GM12873 (cell line): ENCODE measurements at regions not wholly inside any gene's neighbourhood (a gene's known extent, or its start where the extent isn't known, plus 50 kb on each side); places are given as distances from the start of the nearest gene placed in this dataset.

Experiments used
- TF ChIP-seq, protein P1 (sequence below): IDR thresholded peaks from 2 replicates; pipeline ENCODE4 v1.5.1; 2012; ENCODE audit warnings: low read depth, mild to moderate bottlenecking, moderate library complexity, low read length, control low read depth; ENCODE audit not compliant: insufficient read depth; ENCODE audit errors: missing control alignments

DNA sequence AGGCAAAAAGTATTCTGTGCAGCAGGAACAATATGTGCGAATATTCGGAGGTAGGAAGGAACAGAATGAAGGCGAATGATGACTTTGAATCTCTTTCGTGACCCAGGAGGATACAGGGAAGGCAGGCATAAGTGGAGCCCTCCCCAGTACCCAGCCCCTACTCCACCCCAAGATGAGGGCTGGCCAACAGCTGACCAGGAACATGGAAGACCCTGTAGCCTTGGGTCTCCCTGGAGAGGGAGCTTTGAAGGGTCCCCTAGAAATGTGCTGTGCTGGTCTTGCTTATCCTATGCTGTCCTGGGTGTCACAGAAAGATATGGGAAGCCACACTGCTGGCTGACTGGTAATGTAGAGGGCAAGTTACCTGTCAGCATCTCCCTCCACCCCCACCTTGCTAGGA, 113.7 kb upstream of the NCAM1 start:
- TF ChIP-seq, protein P1, sequence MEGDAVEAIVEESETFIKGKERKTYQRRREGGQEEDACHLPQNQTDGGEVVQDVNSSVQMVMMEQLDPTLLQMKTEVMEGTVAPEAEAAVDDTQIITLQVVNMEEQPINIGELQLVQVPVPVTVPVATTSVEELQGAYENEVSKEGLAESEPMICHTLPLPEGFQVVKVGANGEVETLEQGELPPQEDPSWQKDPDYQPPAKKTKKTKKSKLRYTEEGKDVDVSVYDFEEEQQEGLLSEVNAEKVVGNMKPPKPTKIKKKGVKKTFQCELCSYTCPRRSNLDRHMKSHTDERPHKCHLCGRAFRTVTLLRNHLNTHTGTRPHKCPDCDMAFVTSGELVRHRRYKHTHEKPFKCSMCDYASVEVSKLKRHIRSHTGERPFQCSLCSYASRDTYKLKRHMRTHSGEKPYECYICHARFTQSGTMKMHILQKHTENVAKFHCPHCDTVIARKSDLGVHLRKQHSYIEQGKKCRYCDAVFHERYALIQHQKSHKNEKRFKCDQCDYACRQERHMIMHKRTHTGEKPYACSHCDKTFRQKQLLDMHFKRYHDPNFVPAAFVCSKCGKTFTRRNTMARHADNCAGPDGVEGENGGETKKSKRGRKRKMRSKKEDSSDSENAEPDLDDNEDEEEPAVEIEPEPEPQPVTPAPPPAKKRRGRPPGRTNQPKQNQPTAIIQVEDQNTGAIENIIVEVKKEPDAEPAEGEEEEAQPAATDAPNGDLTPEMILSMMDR = no peak

DNA sequence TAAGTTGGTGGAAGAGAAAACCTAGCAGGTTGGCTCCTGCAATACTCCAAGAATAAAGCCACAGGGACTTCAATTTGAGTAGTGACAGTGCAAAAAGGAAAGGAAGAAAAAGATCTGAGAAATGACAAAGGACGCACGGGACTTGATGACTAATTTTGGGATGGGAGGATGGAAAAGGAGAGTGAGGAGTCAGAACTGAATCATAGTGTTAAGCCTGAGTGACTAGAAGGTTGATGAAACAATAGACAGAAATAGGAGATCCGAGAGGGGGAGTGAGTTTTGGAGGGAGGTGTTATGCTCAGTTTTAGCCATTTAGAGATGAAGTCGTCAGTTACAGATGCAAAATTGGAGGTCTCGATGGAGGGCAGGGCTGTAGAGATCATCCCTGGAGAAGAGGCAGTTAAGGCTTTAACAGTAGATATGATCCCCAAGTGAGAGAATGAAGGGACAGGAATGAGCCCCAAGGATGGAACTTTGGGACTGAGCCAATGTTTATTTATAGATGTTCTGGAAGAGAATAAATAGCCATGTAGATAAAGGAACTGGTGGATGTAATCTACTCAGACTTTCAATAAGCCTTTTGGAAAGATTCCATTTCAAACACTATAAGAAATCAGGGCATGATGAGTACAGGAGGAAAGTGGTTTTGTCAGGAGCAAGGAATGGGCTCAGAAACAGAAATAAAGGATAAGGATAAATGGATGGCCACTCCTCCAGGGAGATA, 108.9 kb upstream of the NCAM1 start:
- TF ChIP-seq, protein P1 = no peak

DNA sequence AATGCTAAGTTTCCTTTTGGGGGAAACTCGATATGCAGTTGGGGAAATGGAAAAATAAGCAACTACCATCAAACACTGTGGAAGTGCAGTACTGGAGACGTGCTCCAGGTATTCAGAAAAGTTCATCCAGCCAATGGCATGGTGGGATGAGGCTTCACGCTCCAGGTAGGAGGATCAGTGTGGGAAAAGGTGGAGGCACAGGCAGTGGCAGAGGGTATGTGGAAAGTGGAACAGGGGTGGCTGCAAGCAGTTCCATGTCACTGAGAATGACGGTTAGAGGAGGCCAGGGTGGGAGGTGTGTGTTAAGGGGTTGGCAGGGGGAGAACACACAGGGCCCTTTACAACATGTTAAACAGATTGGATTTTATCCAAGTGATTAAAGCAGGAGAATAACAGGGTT, 105.1 kb upstream of the NCAM1 start:
- TF ChIP-seq, protein P1 = no peak

DNA sequence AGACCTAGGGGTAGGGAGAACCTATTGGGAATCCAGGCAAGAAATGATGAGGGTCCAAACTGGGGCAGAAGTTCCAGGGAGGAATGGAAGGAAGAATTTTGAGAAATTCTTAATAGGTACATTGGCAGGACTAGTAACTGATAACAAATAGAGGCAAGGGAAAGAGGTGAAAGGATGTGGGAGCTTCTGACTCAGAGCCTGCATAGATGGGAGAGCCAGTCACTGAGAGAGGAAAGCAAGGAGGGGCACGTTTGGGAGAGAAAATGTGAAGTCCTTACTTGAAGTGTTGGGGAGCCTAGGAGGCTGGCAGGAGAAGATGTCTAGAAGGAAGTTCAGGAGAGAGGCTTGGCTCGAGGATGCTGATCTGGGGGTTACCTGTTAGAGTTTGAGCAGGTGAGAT, 104.6 kb upstream of the NCAM1 start:
- TF ChIP-seq, protein P1 = no peak

DNA sequence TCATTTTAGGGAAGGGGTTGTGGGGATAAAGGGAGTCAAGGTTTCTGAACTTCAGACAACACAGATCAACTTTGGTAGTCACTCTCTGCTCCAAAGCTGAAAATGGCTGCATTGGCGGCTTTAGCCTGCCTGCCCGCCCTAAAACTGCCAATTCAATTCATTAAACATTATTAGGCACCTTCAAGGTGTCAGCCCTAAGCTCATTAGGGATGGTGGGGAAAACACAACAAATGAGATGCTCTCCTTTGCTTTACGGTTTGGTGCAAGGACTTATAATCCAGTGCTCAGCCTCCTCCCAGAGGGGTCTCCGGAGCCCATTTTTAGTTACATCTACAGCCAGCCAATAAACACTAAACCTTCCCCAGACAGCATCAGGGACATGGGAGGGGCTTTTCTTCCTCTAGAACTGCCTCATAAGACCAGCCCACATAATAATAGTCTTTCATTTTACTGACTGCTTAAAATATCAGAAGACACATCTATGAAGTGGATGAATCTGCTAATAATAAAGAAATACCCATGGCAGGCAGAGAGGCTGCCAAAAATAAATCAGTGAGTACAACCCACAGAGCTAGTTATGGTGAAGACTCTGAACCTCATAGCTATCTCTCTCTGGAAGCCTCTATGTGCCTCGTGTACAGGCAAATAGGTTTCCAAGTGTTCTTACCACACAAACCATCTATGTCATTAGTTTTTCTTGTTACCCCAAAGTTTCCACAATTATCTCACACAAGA, 102.8 kb upstream of the NCAM1 start:
- TF ChIP-seq, protein P1 = no peak

DNA sequence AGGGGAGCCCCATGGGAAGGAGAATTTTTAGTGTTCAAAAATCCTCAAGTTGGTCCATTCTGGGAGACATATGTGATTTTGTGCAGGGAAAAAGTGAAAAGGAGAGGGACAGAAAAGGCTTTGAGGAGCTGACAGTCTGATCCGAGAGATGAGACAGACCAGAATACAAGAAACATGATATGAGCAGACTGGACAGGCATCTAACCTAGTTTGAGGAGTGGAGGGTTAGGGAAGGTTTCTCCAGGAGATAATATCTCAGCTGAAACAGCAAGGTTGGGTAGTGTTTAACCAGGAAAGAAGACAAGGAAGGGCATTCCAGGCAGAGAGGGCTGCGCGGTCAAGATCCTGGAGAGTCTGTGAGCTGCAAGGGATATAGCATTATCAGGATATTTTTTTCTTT, 101.4 kb upstream of the NCAM1 start:
- TF ChIP-seq, protein P1 = no peak

DNA sequence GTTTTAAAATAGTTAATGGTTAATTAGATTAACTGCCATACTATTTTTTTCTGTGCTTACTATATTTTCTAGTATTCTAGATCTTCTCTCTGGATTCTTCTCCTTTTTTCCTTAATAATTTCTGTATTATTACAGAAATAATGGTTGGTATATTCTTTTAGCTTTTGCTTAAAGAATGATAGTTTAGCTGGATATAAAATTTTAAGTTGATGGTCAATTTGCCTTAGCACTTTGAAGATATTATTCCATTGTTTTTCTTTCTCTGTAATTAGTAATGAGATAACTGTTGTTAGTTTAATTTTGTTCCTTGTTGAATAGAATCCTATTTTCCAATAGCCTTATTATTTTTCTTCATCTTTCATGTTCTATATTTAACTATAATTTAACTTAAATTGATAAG, 99.9 kb upstream of the NCAM1 start:
- TF ChIP-seq, protein P1 = no peak
